GM13977 (cell line): ENCODE measurements at regions not wholly inside any gene's neighbourhood (a gene's known extent, or its start where the extent isn't known, plus 50 kb on each side); places are given as distances from the start of the nearest gene placed in this dataset.
"Not testable (repeated sequence)": the region's sequence is repeated elsewhere in the genome, so short reads cannot be mapped to it uniquely, and the experiment has no call there.

Experiments used
- DNase-seq: peaks from one replicate; pipeline ENCODE4 v3.0.0; 2012; ENCODE audit warnings: low spot score
- CTCF ChIP-seq: IDR thresholded peaks from 2 replicates; pipeline ENCODE4 v1.5.1; 2012; ENCODE audit warnings: mild to moderate bottlenecking, control low read depth; ENCODE audit not compliant: insufficient read depth; ENCODE audit errors: extremely low read depth, missing control alignments
- in situ Hi-C: fragments of 300-500 bp; cut with MboI; formaldehyde crosslinking; loops from one replicate; pipeline ENCODE4 v1.12.0; 2022; ENCODE audit warnings: low sequenced_read_pairs, low pct_unique_long_range_greater_than_20kb, mixed read lengths, inconsistent platforms; ENCODE audit not compliant: unreplicated experiment

DNA sequence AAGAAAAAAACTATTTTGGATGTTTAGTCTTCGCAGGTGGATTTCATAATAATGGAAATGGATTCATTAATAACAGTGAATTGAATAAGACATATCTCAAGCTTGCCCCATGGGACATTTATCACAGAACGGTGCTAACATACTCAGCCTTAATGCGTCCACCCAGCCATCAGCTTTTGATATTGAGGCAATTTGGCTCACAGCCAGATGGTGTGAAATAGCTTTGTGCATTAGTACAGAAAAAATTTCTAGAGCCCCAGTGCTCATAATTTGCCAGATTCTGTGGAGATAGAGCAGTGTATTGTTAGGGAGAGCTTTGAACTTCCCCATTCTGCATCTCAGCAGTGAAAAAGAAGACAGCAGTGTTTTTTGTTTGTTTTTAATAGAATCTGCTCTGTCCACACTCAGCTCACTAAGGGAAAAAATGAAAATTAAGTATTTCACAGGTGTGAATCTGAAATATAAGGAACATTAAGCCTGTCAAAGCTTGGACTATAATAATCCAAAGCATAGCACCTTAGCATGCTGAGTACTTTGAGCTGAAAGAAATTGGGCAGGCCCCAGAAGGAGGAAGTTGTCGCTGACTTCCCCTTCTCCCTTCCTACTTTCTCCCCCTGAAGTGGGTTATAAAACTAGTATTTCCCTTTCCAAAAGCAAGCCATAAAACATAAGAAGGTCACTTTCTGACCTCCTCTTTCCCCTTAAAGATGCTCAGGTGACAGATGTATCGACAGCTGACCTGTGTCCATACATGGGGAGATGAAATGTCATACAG is 295.8 kb downstream of the MAGEB5 start:
- in situ Hi-C loops = no loop called here
- DNase-seq = no peak
- no peak for TF ChIP-seq CTCF

DNA sequence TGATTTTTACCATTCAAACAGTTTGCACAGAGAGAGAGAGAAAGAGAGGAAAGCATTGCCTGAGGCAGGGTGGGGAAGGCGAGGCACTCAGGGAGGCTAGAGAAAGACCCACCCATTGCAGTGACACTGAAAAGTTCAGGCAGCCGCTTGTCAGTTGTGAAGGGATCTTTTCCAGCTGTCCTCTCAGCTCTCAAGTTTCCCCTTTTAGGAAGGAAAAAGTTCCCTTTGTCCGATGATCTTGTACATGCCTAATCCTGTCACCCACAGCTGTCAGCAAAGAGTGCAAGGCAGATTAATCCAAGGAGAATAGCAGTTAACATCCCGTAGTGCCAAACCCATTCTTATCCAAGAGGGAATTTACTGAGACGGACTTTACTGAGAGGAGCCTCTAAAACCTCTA is 255.0 kb downstream of the MAGEB5 start:
- in situ Hi-C loops = no loop called here
- DNase-seq = no peak
- TF ChIP-seq CTCF = no peak

GRCh38 chrX:26466387-26466786 is 250.4 kb downstream of the MAGEB5 start:
- in situ Hi-C loops = no loop called here
- TF ChIP-seq CTCF = no peak
- no peak for DNase-seq

GRCh38 chrX:26445288-26445687 is 229.3 kb downstream of the MAGEB5 start:
- DNase-seq = no peak
- in situ Hi-C loops = no loop called here

GRCh38 chrX:26444417-26444816 is 228.4 kb downstream of the MAGEB5 start:
- in situ Hi-C loops = not testable (repeated sequence)

More at GRCh38 chrX:26445288-26445687, 229.3 kb downstream of the MAGEB5 start:
- no peak for TF ChIP-seq CTCF

DNA sequence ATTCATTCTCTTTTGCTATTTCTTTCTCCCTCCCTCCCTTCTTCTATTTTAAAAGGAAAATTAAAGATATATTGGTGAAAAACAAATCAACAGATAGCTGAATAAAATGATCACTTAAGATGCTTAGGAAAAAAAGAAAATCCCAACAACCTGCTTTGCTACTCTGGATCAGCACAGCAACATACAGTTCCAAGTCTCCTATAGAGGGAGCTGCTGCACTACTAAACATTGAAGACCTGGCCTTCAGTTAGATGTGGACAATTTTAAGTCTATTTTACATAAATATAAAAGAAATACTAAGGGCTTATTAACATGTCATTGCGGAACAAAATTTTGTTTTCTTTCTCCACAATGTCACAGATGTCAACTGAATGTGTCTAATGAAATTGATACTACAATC is 226.4 kb downstream of the MAGEB5 start:
- no peak for DNase-seq
- TF ChIP-seq CTCF = peak; percentile 35

More at GRCh38 chrX:26444417-26444816, 228.4 kb downstream of the MAGEB5 start:
- not testable (repeated sequence) for DNase-seq

DNA sequence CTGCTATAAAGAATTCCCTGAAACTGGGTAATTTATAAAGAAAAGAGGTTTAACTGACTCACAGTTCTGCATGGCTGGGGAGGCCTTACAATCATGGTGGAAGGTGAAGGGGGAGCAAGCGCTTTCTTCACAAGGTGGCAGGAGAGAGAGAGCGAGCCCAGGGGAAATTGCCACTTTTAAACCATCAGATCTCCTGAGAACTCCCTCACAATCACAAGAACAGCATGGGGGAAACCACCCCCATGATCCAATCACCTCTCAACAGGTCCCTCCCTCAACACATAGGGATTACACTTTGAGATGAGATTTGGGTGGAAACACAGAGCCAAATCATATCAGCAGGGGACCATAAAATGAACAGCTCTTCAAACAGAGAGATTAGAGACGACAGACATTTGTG is 198.6 kb downstream of the MAGEB5 start:
- TF ChIP-seq CTCF = no peak
- DNase-seq = no peak
- in situ Hi-C loops = no loop called here

More for the DNA sequence above, 226.4 kb downstream of the MAGEB5 start:
- in situ Hi-C loops = no loop called here
